ENCODE measurements at regions not wholly inside any gene's neighbourhood (a gene's known extent, or its start where the extent isn't known, plus 50 kb on each side); places are given as distances from the start of the nearest gene placed in this dataset.

DNA sequence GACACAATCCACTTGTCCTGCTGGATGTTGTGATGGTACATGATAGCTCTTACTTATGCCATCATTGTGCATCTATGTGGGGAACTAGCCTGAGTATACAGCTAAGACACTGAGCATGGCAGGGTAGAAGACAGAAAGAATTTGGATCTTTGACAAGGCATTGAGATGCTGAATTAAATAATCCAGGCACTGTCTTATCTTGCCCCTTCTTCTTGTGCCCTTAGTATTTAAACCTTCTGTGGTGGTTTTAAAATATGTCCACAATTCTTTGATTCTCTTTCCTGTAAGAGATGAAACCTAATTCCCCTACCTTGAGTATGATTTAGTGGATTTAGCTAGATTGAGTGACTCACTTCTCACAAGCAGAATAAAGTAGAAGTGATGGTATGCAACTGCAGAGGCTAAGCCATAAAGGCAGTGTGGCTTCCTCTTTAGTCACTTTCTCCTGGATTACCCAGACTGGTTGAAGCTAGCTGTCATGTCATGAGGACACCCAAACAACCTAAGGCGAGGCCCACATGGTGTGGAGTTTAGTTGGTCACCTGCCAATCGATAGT, 174.0 kb upstream of the NREP start:
- Histone ChIP-seq H3K9me3 (ENCODE audit: control insufficient read depth, low read length) (no peaks in the 10 kb centered on the region), H3K27ac (no peak overlapping the region), H3K4me1 (no peaks in the 10 kb centered on the region), H3K79me2 (no peaks in the 10 kb centered on the region), H3K4me3 (ENCODE audit: low read depth, low read length) (no peak overlapping the region), H3K4me2 (ENCODE audit: low read length) (no peak overlapping the region), H2AFZ (no peak overlapping the region), H3K36me3 (ENCODE audit: control insufficient read depth, insufficient read depth, low read length) (no peaks in the 10 kb centered on the region), H3K27me3 (ENCODE audit: control insufficient read depth, insufficient read depth, low read length) (no peaks in the 10 kb centered on the region), H3K9ac (no peak overlapping the region)
- TF ChIP-seq, protein P1, sequence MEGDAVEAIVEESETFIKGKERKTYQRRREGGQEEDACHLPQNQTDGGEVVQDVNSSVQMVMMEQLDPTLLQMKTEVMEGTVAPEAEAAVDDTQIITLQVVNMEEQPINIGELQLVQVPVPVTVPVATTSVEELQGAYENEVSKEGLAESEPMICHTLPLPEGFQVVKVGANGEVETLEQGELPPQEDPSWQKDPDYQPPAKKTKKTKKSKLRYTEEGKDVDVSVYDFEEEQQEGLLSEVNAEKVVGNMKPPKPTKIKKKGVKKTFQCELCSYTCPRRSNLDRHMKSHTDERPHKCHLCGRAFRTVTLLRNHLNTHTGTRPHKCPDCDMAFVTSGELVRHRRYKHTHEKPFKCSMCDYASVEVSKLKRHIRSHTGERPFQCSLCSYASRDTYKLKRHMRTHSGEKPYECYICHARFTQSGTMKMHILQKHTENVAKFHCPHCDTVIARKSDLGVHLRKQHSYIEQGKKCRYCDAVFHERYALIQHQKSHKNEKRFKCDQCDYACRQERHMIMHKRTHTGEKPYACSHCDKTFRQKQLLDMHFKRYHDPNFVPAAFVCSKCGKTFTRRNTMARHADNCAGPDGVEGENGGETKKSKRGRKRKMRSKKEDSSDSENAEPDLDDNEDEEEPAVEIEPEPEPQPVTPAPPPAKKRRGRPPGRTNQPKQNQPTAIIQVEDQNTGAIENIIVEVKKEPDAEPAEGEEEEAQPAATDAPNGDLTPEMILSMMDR (IDR thresholded peaks at IDR 0.05), result no peak

DNA sequence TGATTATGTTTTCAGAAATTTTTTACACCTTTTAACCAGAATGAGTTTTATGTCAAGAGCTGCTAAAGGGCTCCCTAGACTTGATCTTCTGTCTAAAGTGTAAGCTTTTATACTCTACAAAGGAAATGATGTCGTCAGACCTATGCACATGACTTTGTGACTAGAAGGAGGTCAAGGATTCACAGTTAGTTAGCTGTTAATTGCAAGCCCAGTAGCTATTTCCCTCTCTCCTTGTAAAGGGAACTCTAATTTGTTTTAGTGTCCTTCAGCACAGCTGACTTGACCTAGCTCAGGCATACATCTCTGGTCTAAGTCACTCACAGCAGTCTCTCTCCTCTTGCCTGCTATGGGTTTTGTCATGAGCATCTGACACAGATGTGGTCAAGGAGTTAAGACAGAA, 173.5 kb upstream of the NREP start:
- Histone ChIP-seq H3K4me2 (ENCODE audit: low read length) (no peak overlapping the region), H3K4me1 (no peaks in the 10 kb centered on the region), H3K27me3 (ENCODE audit: control insufficient read depth, insufficient read depth, low read length) (no peaks in the 10 kb centered on the region), H3K9me3 (ENCODE audit: control insufficient read depth, low read length) (no peaks in the 10 kb centered on the region), H3K79me2 (no peaks in the 10 kb centered on the region), H3K9ac (no peak overlapping the region), H3K36me3 (ENCODE audit: control insufficient read depth, insufficient read depth, low read length) (no peaks in the 10 kb centered on the region), H3K27ac (no peak overlapping the region), H3K4me3 (ENCODE audit: low read depth, low read length) (no peak overlapping the region), H2AFZ (no peak overlapping the region)
- TF ChIP-seq, protein P1 (IDR thresholded peaks at IDR 0.05), result no peak

DNA sequence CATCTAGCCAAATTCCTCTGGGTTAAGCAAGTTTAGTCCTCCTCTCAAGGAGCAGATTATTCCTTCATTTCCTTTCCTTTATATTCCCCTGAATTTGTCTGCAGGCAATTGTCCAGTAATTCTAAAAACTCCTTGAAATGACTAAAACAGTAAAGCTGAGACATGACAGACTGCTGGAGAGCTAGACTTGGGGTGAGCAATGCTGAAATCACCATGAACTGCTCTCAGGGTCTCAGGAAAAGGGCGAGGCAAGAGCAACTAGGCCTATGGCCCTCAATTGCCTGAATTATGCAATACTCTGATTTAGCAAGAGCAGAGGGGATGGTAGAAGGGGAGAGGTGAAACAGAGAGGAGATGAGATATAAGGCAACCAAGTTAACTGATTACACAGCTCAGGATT, 172.9 kb upstream of the NREP start:
- H3K4me3 ChIP-seq (ENCODE audit: low read depth, low read length), result no peak overlapping the region
- H3K27me3 ChIP-seq (ENCODE audit: control insufficient read depth, insufficient read depth, low read length), result no peaks in the 10 kb centered on the region
- TF ChIP-seq, protein P1 (IDR thresholded peaks at IDR 0.05), result no peak
- no peak overlapping the region for H3K27ac ChIP-seq
- no peaks in the 10 kb centered on the region for H3K9me3 ChIP-seq (ENCODE audit: control insufficient read depth, low read length)
- no peaks in the 10 kb centered on the region for H3K36me3 ChIP-seq (ENCODE audit: control insufficient read depth, insufficient read depth, low read length)
- no peak overlapping the region for H3K9ac ChIP-seq
- no peak overlapping the region for H2AFZ ChIP-seq
- H3K79me2 ChIP-seq, result no peaks in the 10 kb centered on the region
- H3K4me2 ChIP-seq (ENCODE audit: low read length), result no peak overlapping the region
- H3K4me1 ChIP-seq, result no peaks in the 10 kb centered on the region

DNA sequence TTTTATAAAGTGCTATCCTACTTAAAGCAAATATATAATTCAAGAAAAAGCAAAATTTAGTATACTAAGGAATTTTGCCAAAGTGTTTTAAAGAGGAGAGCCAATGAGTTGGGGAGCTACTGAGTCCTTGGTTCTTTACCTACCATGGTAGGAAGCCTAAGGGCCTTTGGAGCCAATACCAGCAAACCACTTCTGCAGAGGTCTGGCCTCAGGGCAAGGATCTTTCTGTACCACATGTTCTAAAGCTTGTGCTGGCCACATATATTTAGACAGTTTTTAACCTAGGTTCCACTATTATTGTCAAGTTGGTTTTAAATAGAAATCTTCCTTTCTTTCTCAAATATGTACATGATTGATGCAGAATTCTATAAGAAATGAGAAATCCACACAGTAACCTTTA, 172.3 kb upstream of the NREP start:
- Histone ChIP-seq H3K27me3 (ENCODE audit: control insufficient read depth, insufficient read depth, low read length) (no peaks in the 10 kb centered on the region), H3K9ac (no peak overlapping the region), H3K9me3 (ENCODE audit: control insufficient read depth, low read length) (no peaks in the 10 kb centered on the region), H3K4me3 (ENCODE audit: low read depth, low read length) (no peak overlapping the region), H3K36me3 (ENCODE audit: control insufficient read depth, insufficient read depth, low read length) (no peaks in the 10 kb centered on the region), H3K27ac (no peak overlapping the region), H2AFZ (no peak overlapping the region), H3K4me2 (ENCODE audit: low read length) (no peak overlapping the region), H3K79me2 (no peaks in the 10 kb centered on the region), H3K4me1 (no peaks in the 10 kb centered on the region)
- TF ChIP-seq, protein P1 (IDR thresholded peaks at IDR 0.05), result no peak

DNA sequence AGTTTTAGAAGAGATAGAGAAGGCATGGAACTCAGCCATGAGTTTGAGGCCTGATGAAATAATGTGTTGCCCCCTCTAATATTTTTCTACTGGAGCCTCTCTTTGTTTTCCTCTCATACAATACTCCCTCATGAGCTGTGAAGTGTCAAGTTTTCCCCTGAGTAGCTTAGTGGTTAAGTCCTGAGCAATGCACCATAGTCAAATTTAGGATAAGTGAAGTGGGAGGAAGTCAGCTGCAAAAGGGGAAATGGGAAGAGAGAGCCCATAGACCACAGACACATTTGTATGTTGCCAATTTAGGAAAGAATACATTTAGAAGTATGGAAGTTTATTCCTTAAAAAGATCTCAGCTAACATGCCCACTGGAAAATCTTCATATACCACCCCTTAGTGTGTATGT, 171.5 kb upstream of the NREP start:
- Histone ChIP-seq H3K4me2 (ENCODE audit: low read length) (no peak overlapping the region), H3K4me1 (no peaks in the 10 kb centered on the region), H3K4me3 (ENCODE audit: low read depth, low read length) (no peak overlapping the region), H3K36me3 (ENCODE audit: control insufficient read depth, insufficient read depth, low read length) (no peaks in the 10 kb centered on the region), H3K27ac (no peak overlapping the region), H3K9ac (no peak overlapping the region), H3K9me3 (ENCODE audit: control insufficient read depth, low read length) (no peaks in the 10 kb centered on the region), H2AFZ (no peak overlapping the region), H3K27me3 (ENCODE audit: control insufficient read depth, insufficient read depth, low read length) (no peaks in the 10 kb centered on the region), H3K79me2 (no peaks in the 10 kb centered on the region)
- TF ChIP-seq, protein P1 (IDR thresholded peaks at IDR 0.05), result no peak

Data from parathyroid adenoma (tissue), 2 donors.